D721Med (cell line): ENCODE measurements at regions not wholly inside any gene's neighbourhood (a gene's known extent, or its start where the extent isn't known, plus 50 kb on each side); places are given as distances from the start of the nearest gene placed in this dataset.

Experiments used
- DNase-seq: peaks from one replicate; pipeline ENCODE4 v3.0.0; 2011; ENCODE audit warnings: low spot score; ENCODE audit not compliant: insufficient read length
- FAIRE-seq: peaks from 2 replicates; lab custom pipeline; 2011; peaks lifted over from hg19 to GRCh38; lab: Jason Lieb, UNC
- TF ChIP-seq, protein P1 (sequence below): IDR thresholded peaks from 2 replicates; pipeline ENCODE4 v1.5.1; 2012; ENCODE audit warnings: mild to moderate bottlenecking, control low read depth; ENCODE audit not compliant: insufficient read depth; ENCODE audit errors: missing control alignments

GRCh38 chr4:162681212-162681611 is 485.5 kb downstream of the NAF1 start:
- TF ChIP-seq, protein P1, sequence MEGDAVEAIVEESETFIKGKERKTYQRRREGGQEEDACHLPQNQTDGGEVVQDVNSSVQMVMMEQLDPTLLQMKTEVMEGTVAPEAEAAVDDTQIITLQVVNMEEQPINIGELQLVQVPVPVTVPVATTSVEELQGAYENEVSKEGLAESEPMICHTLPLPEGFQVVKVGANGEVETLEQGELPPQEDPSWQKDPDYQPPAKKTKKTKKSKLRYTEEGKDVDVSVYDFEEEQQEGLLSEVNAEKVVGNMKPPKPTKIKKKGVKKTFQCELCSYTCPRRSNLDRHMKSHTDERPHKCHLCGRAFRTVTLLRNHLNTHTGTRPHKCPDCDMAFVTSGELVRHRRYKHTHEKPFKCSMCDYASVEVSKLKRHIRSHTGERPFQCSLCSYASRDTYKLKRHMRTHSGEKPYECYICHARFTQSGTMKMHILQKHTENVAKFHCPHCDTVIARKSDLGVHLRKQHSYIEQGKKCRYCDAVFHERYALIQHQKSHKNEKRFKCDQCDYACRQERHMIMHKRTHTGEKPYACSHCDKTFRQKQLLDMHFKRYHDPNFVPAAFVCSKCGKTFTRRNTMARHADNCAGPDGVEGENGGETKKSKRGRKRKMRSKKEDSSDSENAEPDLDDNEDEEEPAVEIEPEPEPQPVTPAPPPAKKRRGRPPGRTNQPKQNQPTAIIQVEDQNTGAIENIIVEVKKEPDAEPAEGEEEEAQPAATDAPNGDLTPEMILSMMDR, result no peak
- DNase-seq, result no peak
- FAIRE-seq, result no peak

GRCh38 chr4:162675661-162676060 is 491.0 kb downstream of the NAF1 start:
- no peak for FAIRE-seq
- TF ChIP-seq, protein P1, result no peak
- DNase-seq, result no peak

- TF ChIP-seq, protein P1, result no peak
- no peak for FAIRE-seq
- no peak for DNase-seq
Observed at GRCh38 chr4:162661913-162662312, 498.1 kb upstream of the FSTL5 start.

GRCh38 chr4:162659716-162660115 is 495.9 kb upstream of the FSTL5 start:
- FAIRE-seq (no peak), DNase-seq (no peak)
- TF ChIP-seq, protein P1, result no peak

GRCh38 chr4:162657966-162658365 is 494.2 kb upstream of the FSTL5 start:
- DNase-seq, result no peak
- no peak for FAIRE-seq
- TF ChIP-seq, protein P1, result no peak

GRCh38 chr4:162650166-162650565 is 486.4 kb upstream of the FSTL5 start:
- FAIRE-seq, result no peak
- DNase-seq, result no peak
- TF ChIP-seq, protein P1, result no peak

DNA sequence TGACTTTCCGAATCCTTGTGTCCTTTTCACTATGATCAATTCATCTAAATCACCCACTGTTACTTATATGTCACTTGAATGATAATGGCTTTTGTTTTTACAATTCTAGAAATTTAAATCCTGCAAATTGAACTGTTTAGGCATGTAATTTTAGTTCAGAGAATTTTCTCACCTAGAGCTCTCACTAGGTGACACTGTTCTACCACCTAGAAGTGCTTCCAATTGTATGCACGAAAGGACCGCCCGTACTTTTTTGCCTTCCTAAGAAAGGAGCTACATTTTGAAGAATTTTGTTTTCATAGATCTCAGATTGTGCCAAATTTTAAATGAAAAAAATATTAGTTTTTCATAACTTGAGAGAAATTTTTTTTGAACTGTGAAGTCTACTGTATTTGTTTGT is 481.6 kb upstream of the FSTL5 start:
- TF ChIP-seq, protein P1, result peak; percentile 39
- FAIRE-seq (peak; percentile 11), DNase-seq (no peak)
